ACC112 (cell line): ENCODE measurements at regions not wholly inside any gene's neighbourhood (a gene's known extent, or its start where the extent isn't known, plus 50 kb on each side); places are given as distances from the start of the nearest gene placed in this dataset.
"Not testable (repeated sequence)": the region's sequence is repeated elsewhere in the genome, so short reads cannot be mapped to it uniquely, and the experiment has no call there.

Source experiments
- H2AFZ ChIP-seq: fragments of 200-600 bp; sonication (generic); one replicate; pipeline ENCODE4 v1.6.0; 2017; ENCODE audit warnings: antibody characterized with exemption, low read length; ENCODE audit not compliant: unreplicated experiment
- H3K27ac ChIP-seq: fragments of 200-600 bp; sonication (generic); 2 replicates; pipeline ENCODE4 v1.5.1; 2014; ENCODE audit warnings: low read depth, mild to moderate bottlenecking, antibody characterized with exemption, low read length, moderate library complexity
- H3K27me3 ChIP-seq: fragments of 200-600 bp; sonication (generic); 2 replicates; pipeline ENCODE4 v1.6.1; 2014; ENCODE audit warnings: mild to moderate bottlenecking, antibody characterized with exemption, low read length, moderate library complexity, mixed read lengths; ENCODE audit not compliant: insufficient read depth
- H3K36me3 ChIP-seq: fragments of 200-600 bp; sonication (generic); 2 replicates; pipeline ENCODE4 v1.6.1; 2016; ENCODE audit warnings: mild to moderate bottlenecking, antibody characterized with exemption, low read length, moderate library complexity, mixed read lengths; ENCODE audit not compliant: insufficient read depth
- H3K4me1 ChIP-seq: fragments of 200-600 bp; sonication (generic); one replicate; pipeline ENCODE4 v1.6.1; 2016; ENCODE audit warnings: low read length, mixed read lengths; ENCODE audit not compliant: insufficient read depth, unreplicated experiment, control insufficient read depth
- H3K4me3 ChIP-seq: fragments of 200-600 bp; sonication (generic); 2 replicates; pipeline ENCODE4 v1.5.1; 2014; ENCODE audit warnings: mild to moderate bottlenecking, low read depth, low read length
- H3K79me2 ChIP-seq: fragments of 200-600 bp; sonication (generic); one replicate; pipeline ENCODE4 v1.6.0; 2016; ENCODE audit warnings: low read length; ENCODE audit not compliant: control insufficient read depth, unreplicated experiment, insufficient read depth

GRCh38 chr5:163569284-163569683 lies 63.9 kb downstream of the MAT2B start:
- no peaks in the 10 kb centered on the region for H3K79me2 ChIP-seq
- H3K36me3 ChIP-seq, result no peaks in the 10 kb centered on the region
- no peak overlapping the region for H3K4me3 ChIP-seq
- H3K4me1 ChIP-seq, result peaks cover 13% of the 10 kb centered on the region
- peaks cover 20% of the 10 kb centered on the region for H3K27me3 ChIP-seq
- no peak overlapping the region for H3K27ac ChIP-seq
- H2AFZ ChIP-seq, result no peak overlapping the region

GRCh38 chr5:163571744-163572143 lies 66.3 kb downstream of the MAT2B start:
- Histone ChIP-seq H3K36me3 (no peaks in the 10 kb centered on the region), H3K4me1 (peaks cover 13% of the 10 kb centered on the region), H3K27ac (no peak overlapping the region), H3K79me2 (no peaks in the 10 kb centered on the region), H3K27me3 (peaks cover 13% of the 10 kb centered on the region), H2AFZ (no peak overlapping the region), H3K4me3 (no peak overlapping the region)

- no peak overlapping the region for H3K4me3 ChIP-seq
- H3K79me2 ChIP-seq, result no peaks in the 10 kb centered on the region
- no peaks in the 10 kb centered on the region for H3K27me3 ChIP-seq
- no peak overlapping the region for H2AFZ ChIP-seq
- H3K36me3 ChIP-seq, result no peaks in the 10 kb centered on the region
- peaks cover 13% of the 10 kb centered on the region for H3K4me1 ChIP-seq
- no peak overlapping the region for H3K27ac ChIP-seq
These were observed 69.3 kb downstream of the MAT2B start for GRCh38 chr5:163574472-163575440.

GRCh38 chr5:163578652-163579051 lies 73.2 kb downstream of the MAT2B start:
- H2AFZ ChIP-seq, result no peak overlapping the region
- no peaks in the 10 kb centered on the region for H3K27me3 ChIP-seq
- H3K79me2 ChIP-seq, result no peaks in the 10 kb centered on the region
- H3K4me1 ChIP-seq, result no peaks in the 10 kb centered on the region
- no peak overlapping the region for H3K27ac ChIP-seq
- no peaks in the 10 kb centered on the region for H3K36me3 ChIP-seq
- no peak overlapping the region for H3K4me3 ChIP-seq

- H3K27me3 ChIP-seq, result no peaks in the 10 kb centered on the region
- H2AFZ ChIP-seq, result no peak overlapping the region
- no peaks in the 10 kb centered on the region for H3K79me2 ChIP-seq
- no peak overlapping the region for H3K27ac ChIP-seq
- H3K4me1 ChIP-seq, result no peaks in the 10 kb centered on the region
- no peak overlapping the region for H3K4me3 ChIP-seq
- H3K36me3 ChIP-seq, result no peaks in the 10 kb centered on the region
These were observed 74.3 kb downstream of the MAT2B start for GRCh38 chr5:163579729-163580128.

- H3K4me3 ChIP-seq, result no peak overlapping the region
- no peaks in the 10 kb centered on the region for H3K79me2 ChIP-seq
- H3K4me1 ChIP-seq, result peaks cover 6% of the 10 kb centered on the region
- no peaks in the 10 kb centered on the region for H3K36me3 ChIP-seq
- no peak overlapping the region for H2AFZ ChIP-seq
- H3K27me3 ChIP-seq, result no peaks in the 10 kb centered on the region
- no peak overlapping the region for H3K27ac ChIP-seq
These were observed 75.1 kb downstream of the MAT2B start for GRCh38 chr5:163580516-163580915.

GRCh38 chr5:163583491-163584153 lies 78.2 kb downstream of the MAT2B start:
- not testable (repeated sequence) for H3K27ac ChIP-seq, H2AFZ ChIP-seq, H3K79me2 ChIP-seq, H3K27me3 ChIP-seq, H3K4me1 ChIP-seq, H3K4me3 ChIP-seq, H3K36me3 ChIP-seq

GRCh38 chr5:163585206-163585605 lies 79.8 kb downstream of the MAT2B start:
- no peaks in the 10 kb centered on the region for H3K36me3 ChIP-seq
- no peaks in the 10 kb centered on the region for H3K79me2 ChIP-seq
- H3K4me3 ChIP-seq, result no peak overlapping the region
- no peak overlapping the region for H3K27ac ChIP-seq
- H3K27me3 ChIP-seq, result peaks cover 5% of the 10 kb centered on the region; the same call in 1 of the 2 replicates
- no peak overlapping the region for H2AFZ ChIP-seq
- peaks cover 6% of the 10 kb centered on the region for H3K4me1 ChIP-seq

- no peaks in the 10 kb centered on the region for H3K36me3 ChIP-seq
- no peak overlapping the region for H3K27ac ChIP-seq
- H3K4me3 ChIP-seq, result no peak overlapping the region
- H3K4me1 ChIP-seq, result peaks cover 6% of the 10 kb centered on the region
- peaks cover 5% of the 10 kb centered on the region; the same call in 1 of the 2 replicates for H3K27me3 ChIP-seq
- H2AFZ ChIP-seq, result no peak overlapping the region
- no peaks in the 10 kb centered on the region for H3K79me2 ChIP-seq
These were observed 81.1 kb downstream of the MAT2B start for GRCh38 chr5:163586531-163586956.

- Histone ChIP-seq H3K4me3 (no peak overlapping the region), H3K79me2 (no peaks in the 10 kb centered on the region), H3K4me1 (no peaks in the 10 kb centered on the region), H3K27me3 (peaks cover 51% of the 10 kb centered on the region), H3K36me3 (no peaks in the 10 kb centered on the region), H3K27ac (no peak overlapping the region), H2AFZ (no peak overlapping the region)
These were observed 89.5 kb downstream of the MAT2B start for GRCh38 chr5:163594951-163595350.
